ENCODE measurements at regions not wholly inside any gene's neighbourhood (a gene's known extent, or its start where the extent isn't known, plus 50 kb on each side); places are given as distances from the start of the nearest gene placed in this dataset.
A peak's percentile ranks its signal among the peaks of the same experiment; 100 is the strongest.

GRCh38 chr14:36070031-36070719, 106.3 kb downstream of the PTCSC3 start:
- no peaks in the 10 kb centered on the region for H3K9me3 Mint-ChIP-seq
- DNase-seq (ENCODE audit: low read depth, low spot score) = peak; percentile 65
- TF ChIP-seq, protein P1, sequence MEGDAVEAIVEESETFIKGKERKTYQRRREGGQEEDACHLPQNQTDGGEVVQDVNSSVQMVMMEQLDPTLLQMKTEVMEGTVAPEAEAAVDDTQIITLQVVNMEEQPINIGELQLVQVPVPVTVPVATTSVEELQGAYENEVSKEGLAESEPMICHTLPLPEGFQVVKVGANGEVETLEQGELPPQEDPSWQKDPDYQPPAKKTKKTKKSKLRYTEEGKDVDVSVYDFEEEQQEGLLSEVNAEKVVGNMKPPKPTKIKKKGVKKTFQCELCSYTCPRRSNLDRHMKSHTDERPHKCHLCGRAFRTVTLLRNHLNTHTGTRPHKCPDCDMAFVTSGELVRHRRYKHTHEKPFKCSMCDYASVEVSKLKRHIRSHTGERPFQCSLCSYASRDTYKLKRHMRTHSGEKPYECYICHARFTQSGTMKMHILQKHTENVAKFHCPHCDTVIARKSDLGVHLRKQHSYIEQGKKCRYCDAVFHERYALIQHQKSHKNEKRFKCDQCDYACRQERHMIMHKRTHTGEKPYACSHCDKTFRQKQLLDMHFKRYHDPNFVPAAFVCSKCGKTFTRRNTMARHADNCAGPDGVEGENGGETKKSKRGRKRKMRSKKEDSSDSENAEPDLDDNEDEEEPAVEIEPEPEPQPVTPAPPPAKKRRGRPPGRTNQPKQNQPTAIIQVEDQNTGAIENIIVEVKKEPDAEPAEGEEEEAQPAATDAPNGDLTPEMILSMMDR (conservative IDR thresholded peaks at IDR 0.05) = peak; percentile 84
- H3K36me3 Mint-ChIP-seq (ENCODE audit: low read depth) = no peaks in the 10 kb centered on the region
- H3K27me3 Mint-ChIP-seq (ENCODE audit: low read depth) = peaks cover 84% of the 10 kb centered on the region
- H3K4me1 Mint-ChIP-seq = no peaks in the 10 kb centered on the region
- no peak overlapping the region for H3K4me3 Mint-ChIP-seq
- no peak overlapping the region for H3K27ac Mint-ChIP-seq (ENCODE audit: unreplicated experiment)

DNA sequence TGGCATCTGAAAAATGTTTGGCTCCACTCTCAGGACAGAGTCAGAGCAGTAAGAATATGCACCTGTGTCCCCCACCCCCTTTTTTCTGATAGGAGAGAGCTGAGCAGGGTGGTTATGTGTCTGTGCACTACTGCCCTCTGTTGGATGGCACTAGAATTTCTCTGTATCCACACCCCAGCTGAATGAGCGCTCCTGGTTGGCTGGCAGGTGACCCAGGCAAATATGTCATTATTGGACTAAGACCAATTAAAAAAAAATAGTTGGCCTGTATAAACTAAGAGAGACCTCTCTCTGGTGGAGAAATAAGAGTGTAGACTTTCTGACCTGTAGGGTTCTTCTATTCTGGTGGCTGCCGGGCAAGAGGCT, 107.0 kb downstream of the PTCSC3 start:
- TF ChIP-seq, protein P1 (conservative IDR thresholded peaks at IDR 0.05) = peak; percentile 74
- no peak overlapping the region for H3K4me3 Mint-ChIP-seq
- no peak overlapping the region for H3K27ac Mint-ChIP-seq (ENCODE audit: unreplicated experiment)
- H3K4me1 Mint-ChIP-seq = no peaks in the 10 kb centered on the region
- no peaks in the 10 kb centered on the region for H3K36me3 Mint-ChIP-seq (ENCODE audit: low read depth)
- peak; percentile 50 for DNase-seq (ENCODE audit: low read depth, low spot score)
- H3K27me3 Mint-ChIP-seq (ENCODE audit: low read depth) = peaks cover 87% of the 10 kb centered on the region
- no peaks in the 10 kb centered on the region for H3K9me3 Mint-ChIP-seq

DNA sequence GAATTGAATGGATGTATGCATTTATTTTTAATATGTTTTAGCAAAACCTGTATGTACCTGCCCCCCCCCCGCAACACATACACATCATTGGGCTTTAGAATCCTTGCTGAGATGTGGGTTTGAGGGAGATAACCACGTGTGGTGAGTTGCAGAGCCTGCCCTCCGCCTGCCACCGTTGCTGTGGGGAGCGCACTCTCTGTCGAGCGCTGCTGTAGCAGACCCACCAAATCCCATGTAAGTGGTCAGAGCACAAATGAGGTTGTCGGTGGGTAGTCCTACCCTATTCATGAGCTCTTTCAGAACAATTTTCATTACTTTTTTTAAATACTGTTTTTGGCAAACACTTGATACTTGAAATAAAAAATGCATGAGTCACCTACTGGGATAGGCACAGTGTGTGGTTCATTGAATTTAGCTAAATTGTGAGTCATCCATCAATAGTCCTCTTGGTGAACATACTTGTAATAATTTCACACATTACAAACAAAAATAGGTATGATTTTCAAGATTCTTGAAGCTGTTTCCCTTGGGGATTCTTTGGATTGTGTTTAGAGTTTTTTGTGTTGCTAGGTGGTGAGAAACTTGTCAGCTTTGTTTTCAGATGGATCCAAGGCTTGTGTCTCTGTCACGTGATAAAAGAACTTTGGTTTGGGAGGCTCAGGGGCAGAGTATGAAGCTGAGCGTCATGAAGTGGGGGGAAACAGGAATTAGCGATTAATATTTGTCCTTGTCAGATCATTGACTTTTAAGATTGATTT, 107.6 kb downstream of the PTCSC3 start:
- Mint-ChIP-seq H3K9me3 (no peaks in the 10 kb centered on the region), H3K4me1 (no peaks in the 10 kb centered on the region), H3K36me3 (ENCODE audit: low read depth) (no peaks in the 10 kb centered on the region), H3K4me3 (no peak overlapping the region), H3K27ac (ENCODE audit: unreplicated experiment) (no peak overlapping the region), H3K27me3 (ENCODE audit: low read depth) (peaks cover 84% of the 10 kb centered on the region)
- DNase-seq (ENCODE audit: low read depth, low spot score) = no peak
- TF ChIP-seq, protein P1 (conservative IDR thresholded peaks at IDR 0.05) = no peak

DNA sequence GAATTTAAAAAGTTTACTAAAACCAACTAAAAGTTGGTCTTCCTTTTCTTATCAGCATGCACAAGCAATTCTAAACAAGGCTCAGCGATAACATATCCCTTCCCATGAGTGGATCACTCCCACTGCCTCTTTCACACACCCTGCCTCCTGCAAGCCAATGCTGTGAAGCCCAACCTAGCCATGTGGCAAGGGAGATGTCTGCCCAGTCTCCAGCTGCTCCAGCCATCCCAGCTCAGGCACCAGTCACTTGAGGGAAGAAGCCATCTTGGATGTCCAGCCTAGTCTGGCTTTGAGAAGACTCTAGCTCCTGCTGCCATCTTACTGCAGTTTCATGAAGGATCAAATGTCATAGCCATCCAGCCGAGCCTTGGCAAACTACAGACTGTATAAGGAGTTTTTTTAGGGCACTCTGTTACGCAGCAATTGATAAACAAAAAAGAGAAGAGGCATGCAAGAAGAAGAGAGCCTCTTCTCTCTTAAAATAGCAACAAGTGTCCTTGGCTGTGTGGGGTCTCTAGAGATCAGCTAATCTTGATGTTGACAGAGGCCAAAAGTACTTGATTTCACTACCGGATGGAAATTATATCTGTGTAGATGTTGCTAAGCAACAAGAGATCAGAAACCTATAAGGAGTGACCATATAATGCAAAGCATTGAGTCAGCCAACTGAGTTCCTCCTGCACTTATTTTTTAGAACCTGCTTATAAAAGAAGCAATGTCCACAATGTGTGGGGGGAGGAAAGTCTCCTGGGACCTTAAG, 108.9 kb downstream of the PTCSC3 start:
- DNase-seq (ENCODE audit: low read depth, low spot score) = no peak
- H3K4me1 Mint-ChIP-seq = no peaks in the 10 kb centered on the region
- no peak overlapping the region for H3K27ac Mint-ChIP-seq (ENCODE audit: unreplicated experiment)
- peaks cover 88% of the 10 kb centered on the region for H3K27me3 Mint-ChIP-seq (ENCODE audit: low read depth)
- no peaks in the 10 kb centered on the region for H3K36me3 Mint-ChIP-seq (ENCODE audit: low read depth)
- H3K4me3 Mint-ChIP-seq = no peak overlapping the region
- no peaks in the 10 kb centered on the region for H3K9me3 Mint-ChIP-seq
- TF ChIP-seq, protein P1 (conservative IDR thresholded peaks at IDR 0.05) = no peak

DNA sequence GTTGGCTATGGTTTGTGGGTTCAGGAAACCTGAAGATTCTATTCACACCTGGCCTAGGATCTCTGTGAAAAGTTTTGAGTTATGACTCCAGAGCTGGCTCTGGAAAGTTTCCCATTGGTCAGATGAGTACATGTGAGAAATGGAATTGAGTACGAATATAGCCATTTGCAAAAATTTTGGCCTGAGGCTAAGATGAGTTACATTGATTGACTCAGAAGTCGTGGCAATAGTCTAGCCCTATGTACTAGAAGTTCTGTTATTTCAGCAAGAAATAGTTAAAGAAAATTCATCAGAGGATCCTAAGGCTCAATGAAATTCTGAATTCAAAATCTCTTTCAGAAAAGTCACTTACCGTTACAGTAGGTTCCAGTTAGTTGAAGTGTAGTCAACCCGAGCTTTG, 109.9 kb downstream of the PTCSC3 start:
- H3K27me3 Mint-ChIP-seq (ENCODE audit: low read depth) = peaks cover 89% of the 10 kb centered on the region
- H3K27ac Mint-ChIP-seq (ENCODE audit: unreplicated experiment) = no peak overlapping the region
- TF ChIP-seq, protein P1 (conservative IDR thresholded peaks at IDR 0.05) = no peak
- H3K4me3 Mint-ChIP-seq = no peak overlapping the region
- DNase-seq (ENCODE audit: low read depth, low spot score) = no peak
- no peaks in the 10 kb centered on the region for H3K9me3 Mint-ChIP-seq
- H3K4me1 Mint-ChIP-seq = no peaks in the 10 kb centered on the region
- H3K36me3 Mint-ChIP-seq (ENCODE audit: low read depth) = no peaks in the 10 kb centered on the region
